SW480 (cell line): ENCODE measurements at regions not wholly inside any gene's neighbourhood (a gene's known extent, or its start where the extent isn't known, plus 50 kb on each side); places are given as distances from the start of the nearest gene placed in this dataset.

ENCODE experiments used
- DNase-seq: peaks from one replicate; pipeline ENCODE4 v3.0.0-alpha.2; 2016; ENCODE audit warnings: low spot score

GRCh38 chr2:236317938-236318396 is 53.8 kb upstream of the ASB18 start:
- no peak for DNase-seq

- DNase-seq: no peak
Observed at GRCh38 chr2:236318401-236318800, 54.2 kb upstream of the ASB18 start.

- DNase-seq: no peak
Observed at GRCh38 chr2:236319036-236319435, 54.8 kb upstream of the ASB18 start.

- no peak for DNase-seq
Observed at GRCh38 chr2:236321415-236321814, 57.2 kb upstream of the ASB18 start.

- DNase-seq: no peak
Observed at GRCh38 chr2:236333417-236334121, 69.4 kb upstream of the ASB18 start.

- no peak for DNase-seq
Observed at GRCh38 chr2:236334122-236334876, 70.1 kb upstream of the ASB18 start.

GRCh38 chr2:236335696-236336574 is 71.7 kb upstream of the ASB18 start:
- DNase-seq: no peak

GRCh38 chr2:236336575-236337464 is 72.6 kb upstream of the ASB18 start:
- DNase-seq: no peak

- no peak for DNase-seq
Observed at GRCh38 chr2:236337465-236338325, 73.5 kb upstream of the ASB18 start.

GRCh38 chr2:236338495-236339184 is 74.4 kb upstream of the ASB18 start:
- no peak for DNase-seq

GRCh38 chr2:236340251-236340650 is 76.0 kb upstream of the ASB18 start:
- DNase-seq: no peak

GRCh38 chr2:236341067-236341466 is 76.9 kb upstream of the ASB18 start:
- DNase-seq: no peak

- DNase-seq: no peak
Observed at GRCh38 chr2:236341721-236342120, 77.5 kb upstream of the ASB18 start.

GRCh38 chr2:236342507-236342906 is 78.3 kb upstream of the ASB18 start:
- DNase-seq: no peak

GRCh38 chr2:236342951-236343350 is 78.7 kb upstream of the ASB18 start:
- DNase-seq: no peak

GRCh38 chr2:236343400-236344161 is 79.4 kb upstream of the ASB18 start:
- DNase-seq: peak; percentile 61

GRCh38 chr2:236344446-236344845 is 80.2 kb upstream of the ASB18 start:
- no peak for DNase-seq

GRCh38 chr2:236345081-236345714 is 81.0 kb upstream of the ASB18 start:
- DNase-seq: no peak

- no peak for DNase-seq
Observed at GRCh38 chr2:236346366-236346765, 82.2 kb upstream of the ASB18 start.
